ENCODE measurements at regions not wholly inside any gene's neighbourhood (a gene's known extent, or its start where the extent isn't known, plus 50 kb on each side); places are given as distances from the start of the nearest gene placed in this dataset.

GRCh38 chr2:235394278-235394828, 99.5 kb upstream of the AGAP1 start:
- no peaks in the 10 kb centered on the region for H3K36me3 ChIP-seq (ENCODE audit: control insufficient read depth, insufficient read depth, low read length)
- H3K4me3 ChIP-seq (ENCODE audit: low read length) = no peak overlapping the region
- no peaks in the 10 kb centered on the region for H3K4me1 ChIP-seq (ENCODE audit: control insufficient read depth, insufficient read depth, low read length)
- no peaks in the 10 kb centered on the region for H3K27me3 ChIP-seq (ENCODE audit: control insufficient read depth, insufficient read depth, low read length)
- H3K27ac ChIP-seq (ENCODE audit: low read depth, low read length) = no peak overlapping the region
- H3K9ac ChIP-seq (ENCODE audit: low read length) = no peak overlapping the region

- Histone ChIP-seq H3K4me3 (ENCODE audit: low read length) (no peak overlapping the region), H3K27ac (ENCODE audit: low read depth, low read length) (no peak overlapping the region), H3K27me3 (ENCODE audit: control insufficient read depth, insufficient read depth, low read length) (no peaks in the 10 kb centered on the region), H3K9ac (ENCODE audit: low read length) (no peak overlapping the region), H3K4me1 (ENCODE audit: control insufficient read depth, insufficient read depth, low read length) (no peaks in the 10 kb centered on the region), H3K36me3 (ENCODE audit: control insufficient read depth, insufficient read depth, low read length) (no peaks in the 10 kb centered on the region)
Observed at GRCh38 chr2:235396071-235396846, 97.6 kb upstream of the AGAP1 start.

GRCh38 chr2:235398321-235398720, 95.5 kb upstream of the AGAP1 start:
- no peak overlapping the region for H3K27ac ChIP-seq (ENCODE audit: low read depth, low read length)
- no peaks in the 10 kb centered on the region for H3K27me3 ChIP-seq (ENCODE audit: control insufficient read depth, insufficient read depth, low read length)
- no peaks in the 10 kb centered on the region for H3K36me3 ChIP-seq (ENCODE audit: control insufficient read depth, insufficient read depth, low read length)
- H3K4me1 ChIP-seq (ENCODE audit: control insufficient read depth, insufficient read depth, low read length) = no peaks in the 10 kb centered on the region
- no peak overlapping the region for H3K9ac ChIP-seq (ENCODE audit: low read length)
- H3K4me3 ChIP-seq (ENCODE audit: low read length) = no peak overlapping the region

- H3K36me3 ChIP-seq (ENCODE audit: control insufficient read depth, insufficient read depth, low read length) = no peaks in the 10 kb centered on the region
- H3K9ac ChIP-seq (ENCODE audit: low read length) = no peak overlapping the region
- no peak overlapping the region for H3K4me3 ChIP-seq (ENCODE audit: low read length)
- H3K27me3 ChIP-seq (ENCODE audit: control insufficient read depth, insufficient read depth, low read length) = no peaks in the 10 kb centered on the region
- H3K4me1 ChIP-seq (ENCODE audit: control insufficient read depth, insufficient read depth, low read length) = no peaks in the 10 kb centered on the region
- no peak overlapping the region for H3K27ac ChIP-seq (ENCODE audit: low read depth, low read length)
Observed at GRCh38 chr2:235399895-235400294, 93.9 kb upstream of the AGAP1 start.

GRCh38 chr2:235402422-235402821, 91.4 kb upstream of the AGAP1 start:
- H3K27ac ChIP-seq (ENCODE audit: low read depth, low read length) = no peak overlapping the region
- no peaks in the 10 kb centered on the region for H3K36me3 ChIP-seq (ENCODE audit: control insufficient read depth, insufficient read depth, low read length)
- H3K9ac ChIP-seq (ENCODE audit: low read length) = no peak overlapping the region
- no peak overlapping the region for H3K4me3 ChIP-seq (ENCODE audit: low read length)
- H3K4me1 ChIP-seq (ENCODE audit: control insufficient read depth, insufficient read depth, low read length) = no peaks in the 10 kb centered on the region
- no peaks in the 10 kb centered on the region for H3K27me3 ChIP-seq (ENCODE audit: control insufficient read depth, insufficient read depth, low read length)

GRCh38 chr2:235405612-235406361, 88.1 kb upstream of the AGAP1 start:
- no peaks in the 10 kb centered on the region for H3K4me1 ChIP-seq (ENCODE audit: control insufficient read depth, insufficient read depth, low read length)
- no peaks in the 10 kb centered on the region for H3K27me3 ChIP-seq (ENCODE audit: control insufficient read depth, insufficient read depth, low read length)
- no peak overlapping the region for H3K4me3 ChIP-seq (ENCODE audit: low read length)
- no peak overlapping the region for H3K27ac ChIP-seq (ENCODE audit: low read depth, low read length)
- no peak overlapping the region for H3K9ac ChIP-seq (ENCODE audit: low read length)
- H3K36me3 ChIP-seq (ENCODE audit: control insufficient read depth, insufficient read depth, low read length) = no peaks in the 10 kb centered on the region

GRCh38 chr2:235406430-235406829, 87.4 kb upstream of the AGAP1 start:
- no peak overlapping the region for H3K4me3 ChIP-seq (ENCODE audit: low read length)
- no peak overlapping the region for H3K27ac ChIP-seq (ENCODE audit: low read depth, low read length)
- no peak overlapping the region for H3K9ac ChIP-seq (ENCODE audit: low read length)
- H3K27me3 ChIP-seq (ENCODE audit: control insufficient read depth, insufficient read depth, low read length) = no peaks in the 10 kb centered on the region
- no peaks in the 10 kb centered on the region for H3K4me1 ChIP-seq (ENCODE audit: control insufficient read depth, insufficient read depth, low read length)
- H3K36me3 ChIP-seq (ENCODE audit: control insufficient read depth, insufficient read depth, low read length) = no peaks in the 10 kb centered on the region

GRCh38 chr2:235411905-235412485, 81.8 kb upstream of the AGAP1 start:
- no peaks in the 10 kb centered on the region for H3K36me3 ChIP-seq (ENCODE audit: control insufficient read depth, insufficient read depth, low read length)
- no peaks in the 10 kb centered on the region for H3K4me1 ChIP-seq (ENCODE audit: control insufficient read depth, insufficient read depth, low read length)
- no peak overlapping the region for H3K9ac ChIP-seq (ENCODE audit: low read length)
- H3K27me3 ChIP-seq (ENCODE audit: control insufficient read depth, insufficient read depth, low read length) = no peaks in the 10 kb centered on the region
- H3K4me3 ChIP-seq (ENCODE audit: low read length) = no peak overlapping the region
- H3K27ac ChIP-seq (ENCODE audit: low read depth, low read length) = no peak overlapping the region

- H3K27ac ChIP-seq (ENCODE audit: low read depth, low read length) = no peak overlapping the region
- H3K4me3 ChIP-seq (ENCODE audit: low read length) = no peak overlapping the region
- H3K27me3 ChIP-seq (ENCODE audit: control insufficient read depth, insufficient read depth, low read length) = no peaks in the 10 kb centered on the region
- H3K36me3 ChIP-seq (ENCODE audit: control insufficient read depth, insufficient read depth, low read length) = no peaks in the 10 kb centered on the region
- no peak overlapping the region for H3K9ac ChIP-seq (ENCODE audit: low read length)
- H3K4me1 ChIP-seq (ENCODE audit: control insufficient read depth, insufficient read depth, low read length) = no peaks in the 10 kb centered on the region
Observed at GRCh38 chr2:235413064-235413463, 80.8 kb upstream of the AGAP1 start.

GRCh38 chr2:235414422-235414821, 79.4 kb upstream of the AGAP1 start:
- Histone ChIP-seq H3K27ac (ENCODE audit: low read depth, low read length) (no peak overlapping the region), H3K9ac (ENCODE audit: low read length) (no peak overlapping the region)

GRCh38 chr2:235416858-235417499, 76.9 kb upstream of the AGAP1 start:
- Histone ChIP-seq H3K27me3 (ENCODE audit: control insufficient read depth, insufficient read depth, low read length) (no peaks in the 10 kb centered on the region), H3K4me3 (ENCODE audit: low read length) (no peak overlapping the region), H3K27ac (ENCODE audit: low read depth, low read length) (no peak overlapping the region), H3K36me3 (ENCODE audit: control insufficient read depth, insufficient read depth, low read length) (no peaks in the 10 kb centered on the region), H3K4me1 (ENCODE audit: control insufficient read depth, insufficient read depth, low read length) (no peaks in the 10 kb centered on the region), H3K9ac (ENCODE audit: low read length) (no peak overlapping the region)

More at GRCh38 chr2:235414422-235414821, 79.4 kb upstream of the AGAP1 start:
- no peaks in the 10 kb centered on the region for H3K36me3 ChIP-seq (ENCODE audit: control insufficient read depth, insufficient read depth, low read length)
- no peaks in the 10 kb centered on the region for H3K4me1 ChIP-seq (ENCODE audit: control insufficient read depth, insufficient read depth, low read length)
- H3K27me3 ChIP-seq (ENCODE audit: control insufficient read depth, insufficient read depth, low read length) = no peaks in the 10 kb centered on the region
- H3K4me3 ChIP-seq (ENCODE audit: low read length) = no peak overlapping the region

GRCh38 chr2:235418918-235419317, 74.9 kb upstream of the AGAP1 start:
- H3K27me3 ChIP-seq (ENCODE audit: control insufficient read depth, insufficient read depth, low read length) = no peaks in the 10 kb centered on the region
- no peak overlapping the region for H3K9ac ChIP-seq (ENCODE audit: low read length)
- H3K36me3 ChIP-seq (ENCODE audit: control insufficient read depth, insufficient read depth, low read length) = no peaks in the 10 kb centered on the region
- no peak overlapping the region for H3K4me3 ChIP-seq (ENCODE audit: low read length)
- H3K27ac ChIP-seq (ENCODE audit: low read depth, low read length) = no peak overlapping the region
- no peaks in the 10 kb centered on the region for H3K4me1 ChIP-seq (ENCODE audit: control insufficient read depth, insufficient read depth, low read length)
